ENCODE measurements at regions not wholly inside any gene's neighbourhood (a gene's known extent, or its start where the extent isn't known, plus 50 kb on each side); places are given as distances from the start of the nearest gene placed in this dataset.

GRCh38 chr5:124210111-124210910 lies 536.1 kb downstream of the ZNF608 start:
- no peak for TF ChIP-seq EZH2 (IDR thresholded peaks at IDR 0.05; ENCODE audit: insufficient read depth, poor library complexity, severe bottlenecking)
- no peak for TF ChIP-seq EZH2phosphoT487 (IDR thresholded peaks at IDR 0.05; ENCODE audit: insufficient read depth, low read depth)
